ENCODE measurements at regions not wholly inside any gene's neighbourhood (a gene's known extent, or its start where the extent isn't known, plus 50 kb on each side); places are given as distances from the start of the nearest gene placed in this dataset.

DNA sequence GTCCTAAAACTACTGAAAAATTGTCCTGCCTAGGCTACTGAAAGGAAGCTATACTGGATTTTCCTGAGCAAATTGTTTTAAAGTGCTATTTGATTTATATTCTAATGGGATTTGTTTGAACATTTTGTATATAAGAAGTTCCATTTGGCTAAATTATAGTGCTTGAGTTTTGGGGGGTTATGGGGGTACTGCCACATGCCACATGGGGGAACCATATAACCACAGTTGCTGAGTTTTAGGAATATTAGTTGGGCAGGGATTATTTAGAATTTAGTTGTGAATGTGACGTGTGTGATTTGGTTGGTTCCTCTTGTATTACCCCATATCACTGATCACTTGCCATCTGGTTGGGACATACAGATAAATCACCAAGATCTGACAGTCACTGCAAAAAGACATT is 224.5 kb upstream of the TAPT1 start:
- H3K4me1 Mint-ChIP-seq, result no peaks in the 10 kb centered on the region
- POLR2A ChIA-PET, result no interaction called here
- intact Hi-C loops (cut with micrococcal nuclease), result no loop called here
- H3K27me3 Mint-ChIP-seq, result no peaks in the 10 kb centered on the region
- no peak overlapping the region for H3K4me3 Mint-ChIP-seq
- H3K27ac Mint-ChIP-seq, result no peak overlapping the region
- no peak for DNase-seq
- no peak for ATAC-seq (ENCODE audit: low read depth)
- no peaks in the 10 kb centered on the region for H3K9me3 Mint-ChIP-seq
- CTCF ChIA-PET, result no interaction called here
- no peaks in the 10 kb centered on the region for H3K36me3 Mint-ChIP-seq (ENCODE audit: low read depth)
- TF ChIP-seq, protein P1, sequence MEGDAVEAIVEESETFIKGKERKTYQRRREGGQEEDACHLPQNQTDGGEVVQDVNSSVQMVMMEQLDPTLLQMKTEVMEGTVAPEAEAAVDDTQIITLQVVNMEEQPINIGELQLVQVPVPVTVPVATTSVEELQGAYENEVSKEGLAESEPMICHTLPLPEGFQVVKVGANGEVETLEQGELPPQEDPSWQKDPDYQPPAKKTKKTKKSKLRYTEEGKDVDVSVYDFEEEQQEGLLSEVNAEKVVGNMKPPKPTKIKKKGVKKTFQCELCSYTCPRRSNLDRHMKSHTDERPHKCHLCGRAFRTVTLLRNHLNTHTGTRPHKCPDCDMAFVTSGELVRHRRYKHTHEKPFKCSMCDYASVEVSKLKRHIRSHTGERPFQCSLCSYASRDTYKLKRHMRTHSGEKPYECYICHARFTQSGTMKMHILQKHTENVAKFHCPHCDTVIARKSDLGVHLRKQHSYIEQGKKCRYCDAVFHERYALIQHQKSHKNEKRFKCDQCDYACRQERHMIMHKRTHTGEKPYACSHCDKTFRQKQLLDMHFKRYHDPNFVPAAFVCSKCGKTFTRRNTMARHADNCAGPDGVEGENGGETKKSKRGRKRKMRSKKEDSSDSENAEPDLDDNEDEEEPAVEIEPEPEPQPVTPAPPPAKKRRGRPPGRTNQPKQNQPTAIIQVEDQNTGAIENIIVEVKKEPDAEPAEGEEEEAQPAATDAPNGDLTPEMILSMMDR (IDR thresholded peaks at IDR 0.05), result no peak

DNA sequence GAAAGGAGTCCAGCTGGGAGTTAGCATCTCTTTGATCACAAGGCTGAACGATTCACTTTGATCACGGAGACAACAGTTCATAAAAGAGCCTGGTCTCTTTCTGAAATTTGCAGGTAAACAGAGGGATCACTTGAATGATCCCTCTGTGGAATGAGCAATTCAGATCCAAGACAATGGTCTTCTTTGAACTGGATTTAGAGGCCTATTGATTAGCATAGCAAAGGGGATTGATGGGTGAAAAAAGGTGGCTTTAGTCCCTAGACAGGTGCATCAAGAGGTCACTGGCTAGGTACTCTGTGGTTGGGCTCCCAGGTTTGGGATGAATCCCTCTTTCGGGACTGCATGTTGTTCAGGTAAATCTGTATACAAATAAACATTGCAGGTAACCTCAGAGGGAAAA is 223.8 kb upstream of the TAPT1 start:
- H3K27ac Mint-ChIP-seq, result no peak overlapping the region
- TF ChIP-seq, protein P1 (IDR thresholded peaks at IDR 0.05), result no peak
- H3K36me3 Mint-ChIP-seq (ENCODE audit: low read depth), result no peaks in the 10 kb centered on the region
- POLR2A ChIA-PET, result no interaction called here
- no peak for DNase-seq
- no peak overlapping the region for H3K4me3 Mint-ChIP-seq
- intact Hi-C loops (cut with micrococcal nuclease), result no loop called here
- no peaks in the 10 kb centered on the region for H3K4me1 Mint-ChIP-seq
- ATAC-seq (ENCODE audit: low read depth), result no peak
- CTCF ChIA-PET, result no interaction called here
- H3K9me3 Mint-ChIP-seq, result no peaks in the 10 kb centered on the region
- no peaks in the 10 kb centered on the region for H3K27me3 Mint-ChIP-seq

DNA sequence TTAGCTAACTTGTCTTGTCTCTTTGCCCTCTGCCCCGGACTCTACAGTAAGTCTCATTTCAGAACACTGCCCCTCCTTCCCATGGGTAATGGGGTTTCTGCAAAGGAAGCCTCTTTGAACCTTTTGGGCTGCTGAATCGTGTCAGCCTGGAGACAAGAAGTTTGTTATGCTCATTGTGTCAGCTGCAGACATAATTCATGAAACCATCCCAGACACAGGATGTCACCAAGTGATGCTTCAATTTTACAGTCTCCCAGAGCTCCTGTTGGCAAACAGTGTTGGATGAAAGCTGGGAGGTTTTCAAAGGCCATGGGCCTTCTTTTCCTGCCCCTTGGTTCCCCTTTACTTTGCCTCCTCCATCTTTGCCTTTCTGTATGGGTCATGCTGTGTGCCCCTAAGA is 223.1 kb upstream of the TAPT1 start:
- ATAC-seq (ENCODE audit: low read depth) (no peak), DNase-seq (no peak)
- H3K9me3 Mint-ChIP-seq, result no peaks in the 10 kb centered on the region
- no peaks in the 10 kb centered on the region for H3K4me1 Mint-ChIP-seq
- POLR2A ChIA-PET, result no interaction called here
- H3K27me3 Mint-ChIP-seq, result no peaks in the 10 kb centered on the region
- TF ChIP-seq, protein P1 (IDR thresholded peaks at IDR 0.05), result no peak
- H3K27ac Mint-ChIP-seq, result no peak overlapping the region
- no peak overlapping the region for H3K4me3 Mint-ChIP-seq
- H3K36me3 Mint-ChIP-seq (ENCODE audit: low read depth), result no peaks in the 10 kb centered on the region
- intact Hi-C loops (cut with micrococcal nuclease), result no loop called here
- CTCF ChIA-PET, result no interaction called here

DNA sequence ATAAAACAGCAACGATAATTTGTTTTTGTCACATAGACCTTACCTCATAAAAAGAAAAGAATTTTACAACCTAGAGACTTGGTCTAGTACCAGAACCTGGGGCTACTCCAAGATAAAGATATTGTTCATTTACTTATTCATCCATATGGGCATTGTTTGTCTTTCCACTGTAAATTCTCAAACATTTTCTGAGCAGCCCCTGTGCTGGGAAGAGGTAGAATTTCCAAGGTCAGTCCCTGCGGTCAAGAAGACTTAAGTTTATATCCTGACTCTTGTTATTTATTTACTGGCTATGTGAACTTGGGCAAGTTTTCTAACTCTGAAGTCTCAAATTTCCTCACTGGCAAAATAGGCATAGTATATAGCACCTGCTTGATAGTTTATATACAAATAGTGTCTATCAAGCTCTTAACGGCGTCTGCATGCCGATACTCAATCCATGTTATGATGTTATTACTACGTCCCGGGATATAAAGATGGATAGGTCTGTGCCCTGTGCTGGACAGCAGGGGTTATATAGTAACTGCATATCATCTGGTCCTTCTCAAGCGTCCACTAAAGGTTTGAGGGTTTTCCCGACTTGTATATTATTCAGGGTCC is 222.1 kb upstream of the TAPT1 start:
- POLR2A ChIA-PET, result no interaction called here

DNA sequence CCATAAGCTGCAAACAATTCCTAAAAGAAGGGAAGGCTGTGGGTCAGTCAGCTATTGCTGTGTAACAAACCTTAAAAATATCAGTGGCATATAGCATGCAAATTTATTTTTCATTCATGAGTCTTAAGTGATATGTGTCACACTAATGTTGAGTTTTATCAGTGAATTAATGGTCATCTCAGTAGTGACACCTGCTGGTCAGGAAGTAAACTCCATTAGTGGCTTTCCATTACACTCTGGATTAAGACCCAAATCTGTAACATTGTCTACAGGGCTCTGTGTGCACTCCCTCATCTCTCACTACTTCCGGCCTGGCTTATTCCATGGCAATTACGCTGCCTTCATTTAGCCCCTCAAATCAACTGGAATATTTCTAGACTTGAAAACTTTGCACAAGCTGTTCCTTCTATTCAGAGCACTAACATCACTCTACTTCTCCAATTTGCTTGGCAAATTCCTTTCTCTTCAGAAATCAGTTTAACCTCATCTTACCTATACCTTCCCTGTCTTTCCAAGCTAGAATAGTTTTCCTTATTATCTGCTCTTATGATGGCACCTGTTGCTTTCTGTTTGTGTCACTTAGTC is 217.3 kb upstream of the TAPT1 start:
- H3K9me3 Mint-ChIP-seq, result peaks cover 2% of the 10 kb centered on the region
- no peak overlapping the region for H3K4me3 Mint-ChIP-seq
- intact Hi-C loops (cut with micrococcal nuclease), result loop anchor here (1.0 to 5.0 kb wide), 2 partner anchors 153 to 636 kb away; no protein-coding TSS in a partner anchor
- H3K27ac Mint-ChIP-seq, result no peak overlapping the region
- H3K27me3 Mint-ChIP-seq, result peaks cover 2% of the 10 kb centered on the region
- no peaks in the 10 kb centered on the region for H3K36me3 Mint-ChIP-seq (ENCODE audit: low read depth)
- POLR2A ChIA-PET, result no interaction called here
- H3K4me1 Mint-ChIP-seq, result peaks cover 1% of the 10 kb centered on the region
- DNase-seq (no peak), ATAC-seq (ENCODE audit: low read depth) (no peak)
- TF ChIP-seq, protein P1 (IDR thresholded peaks at IDR 0.05), result peak; percentile 33
- CTCF ChIA-PET, result interaction anchor here (1.3 to 1.6 kb wide), 4 partner anchors 13 to 423 kb away, joined by 3 to 5 read pairs (median 4); no protein-coding TSS in a partner anchor

More for the DNA sequence above, 222.1 kb upstream of the TAPT1 start:
- TF ChIP-seq, protein P1 (IDR thresholded peaks at IDR 0.05), result no peak
- Mint-ChIP-seq H3K9me3 (no peaks in the 10 kb centered on the region), H3K36me3 (ENCODE audit: low read depth) (no peaks in the 10 kb centered on the region), H3K4me1 (no peaks in the 10 kb centered on the region), H3K27ac (no peak overlapping the region), H3K4me3 (no peak overlapping the region), H3K27me3 (peaks cover 2% of the 10 kb centered on the region)
- ATAC-seq (ENCODE audit: low read depth), result no peak
- CTCF ChIA-PET, result no interaction called here
- DNase-seq, result no peak
- intact Hi-C loops (cut with micrococcal nuclease), result no loop called here

Measured in activated B cell treated with CpG ODN at 0.5 μM for 24 hours (primary cell).